Neural progenitor cell (in vitro differentiated cells): ENCODE measurements at regions not wholly inside any gene's neighbourhood (a gene's known extent, or its start where the extent isn't known, plus 50 kb on each side); places are given as distances from the start of the nearest gene placed in this dataset.

Source experiments
- DNase-seq: peaks from one replicate; pipeline ENCODE4 v3.0.0-alpha.2; 2016; ENCODE audit warnings: low spot score
- H2AFZ ChIP-seq: fragments of 200-600 bp; sonication (generic); replicated peaks from 2 replicates; pipeline ENCODE4 v1.6.1; 2016; ENCODE audit warnings: antibody characterized with exemption
- H3F3A ChIP-seq: fragments of 200-600 bp; sonication (generic); 2 replicates; pipeline ENCODE4 v1.6.1; 2016; ENCODE audit warnings: antibody characterized with exemption, low read depth
- H3K27ac ChIP-seq: fragments of 200-600 bp; sonication (generic); 2 replicates; pipeline ENCODE4 v1.5.1; 2016; ENCODE audit warnings: mild to moderate bottlenecking
- H3K27me3 ChIP-seq: fragments of 200-600 bp; sonication (generic); 2 replicates; pipeline ENCODE4 v1.6.1; 2016; ENCODE audit warnings: mild to moderate bottlenecking, moderate library complexity
- H3K36me3 ChIP-seq: fragments of 200-600 bp; sonication (generic); 2 replicates; pipeline ENCODE4 v1.5.1; 2016
- H3K4me1 ChIP-seq: fragments of 200-600 bp; sonication (generic); 2 replicates; pipeline ENCODE4 v1.6.1; 2016; ENCODE audit warnings: mixed run types
- H3K4me2 ChIP-seq: fragments of 200-600 bp; sonication (generic); 2 replicates; pipeline ENCODE4 v1.6.1; 2016
- H3K4me3 ChIP-seq: fragments of 200-600 bp; sonication (generic); 2 replicates; pipeline ENCODE4 v1.5.1; 2016
- H3K79me2 ChIP-seq: fragments of 200-600 bp; sonication (generic); 2 replicates; pipeline ENCODE4 v1.6.1; 2016; ENCODE audit warnings: low read depth
- H3K9ac ChIP-seq: fragments of 200-600 bp; sonication (generic); 2 replicates; pipeline ENCODE4 v1.6.1; 2016
- H3K9me3 ChIP-seq: fragments of 200-600 bp; sonication (generic); 2 replicates; pipeline ENCODE4 v1.5.1; 2016; ENCODE audit warnings: low read depth
- H4K20me1 ChIP-seq: fragments of 200-600 bp; sonication (generic); 2 replicates; pipeline ENCODE4 v1.6.1; 2016; ENCODE audit warnings: low read depth
- H3K27ac Mint-ChIP-seq: 3 replicates; pipeline ENCODE4 v1.8.0; 2021; ENCODE audit warnings: mixed read lengths
- H3K27me3 Mint-ChIP-seq: 2 replicates; pipeline ENCODE4 v1.8.0; 2022; ENCODE audit warnings: low read depth, mild to moderate bottlenecking, inconsistent platforms, moderate library complexity, mixed read lengths; ENCODE audit not compliant: insufficient read depth
- H3K36me3 Mint-ChIP-seq: 3 replicates; pipeline ENCODE4 v1.8.0; 2021; ENCODE audit warnings: mixed read lengths
- H3K4me1 Mint-ChIP-seq: 3 replicates; pipeline ENCODE4 v1.8.0; 2021; ENCODE audit warnings: mixed read lengths
- H3K4me3 Mint-ChIP-seq: 3 replicates; pipeline ENCODE4 v1.8.0; 2021; ENCODE audit warnings: mild to moderate bottlenecking, moderate library complexity, mixed read lengths
- H3K9me3 Mint-ChIP-seq: 3 replicates; pipeline ENCODE4 v1.8.0; 2020; ENCODE audit warnings: mixed read lengths
- EZH2 ChIP-seq: fragments of 200-600 bp; sonication (generic); IDR thresholded peaks from 2 replicates; pipeline ENCODE4 v1.6.1; 2017; ENCODE audit warnings: antibody characterized with exemption, mild to moderate bottlenecking, moderate library complexity
- EZH2phosphoT487 ChIP-seq: fragments of 200-600 bp; sonication (generic); IDR thresholded peaks from 2 replicates; pipeline ENCODE4 v1.6.1; 2017; ENCODE audit warnings: antibody characterized with exemption
- TF ChIP-seq, protein P1 (sequence below): fragments of 200-600 bp; sonication (generic); IDR thresholded peaks from 2 replicates; pipeline ENCODE4 v1.5.1; 2017; ENCODE audit warnings: antibody characterized with exemption, mild to moderate bottlenecking

DNA sequence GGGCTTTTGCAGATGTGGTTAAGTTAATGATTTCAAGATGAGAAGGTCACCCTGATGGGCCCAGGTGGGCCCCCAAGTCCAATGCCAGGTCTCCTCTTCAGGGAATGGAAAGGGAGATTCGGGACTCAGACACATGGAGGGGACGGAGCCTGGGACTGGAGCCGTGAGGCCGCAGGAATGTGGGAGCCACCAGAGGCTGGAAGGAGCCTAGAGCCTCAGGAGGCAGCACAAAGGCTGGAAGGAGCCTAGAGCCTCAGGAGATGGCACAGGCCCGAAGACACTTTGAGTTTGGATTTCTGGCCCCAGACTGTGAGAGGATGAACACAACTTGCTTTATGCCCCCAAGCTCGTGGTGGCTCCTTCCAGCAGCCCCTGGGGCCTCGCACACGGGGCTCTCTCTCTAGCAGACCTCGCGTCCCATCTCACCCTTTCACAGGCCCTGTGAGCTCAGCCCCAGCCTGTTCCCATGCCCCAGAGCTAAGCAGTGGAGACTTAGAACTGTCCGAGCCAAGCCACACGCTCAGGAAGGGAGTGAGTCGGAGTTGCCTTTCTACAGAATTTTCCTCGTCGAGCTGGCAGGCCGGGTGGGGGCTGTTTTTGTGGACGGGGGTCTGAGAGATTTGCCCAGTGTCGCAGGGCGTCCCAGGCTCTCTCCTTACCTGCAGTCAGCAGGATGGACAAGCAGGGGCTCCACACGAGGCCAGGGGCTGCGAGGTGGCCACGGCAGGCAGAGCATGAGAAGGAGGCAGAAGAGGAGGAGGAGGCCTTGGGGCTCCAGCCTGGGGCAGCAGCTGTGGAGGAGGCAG is 937.6 kb downstream of the BRD1 start:
- Histone ChIP-seq H3K36me3 (no peaks in the 10 kb centered on the region), H3K9ac (no peak overlapping the region), H3K27me3 (no peaks in the 10 kb centered on the region), H3K4me1 (no peaks in the 10 kb centered on the region), H3F3A (no peaks in the 10 kb centered on the region), H3K4me2 (no peak overlapping the region), H4K20me1 (no peaks in the 10 kb centered on the region), H3K27ac (no peak overlapping the region), H3K9me3 (no peaks in the 10 kb centered on the region), H2AFZ (no peak overlapping the region), H3K4me3 (no peak overlapping the region), H3K79me2 (no peaks in the 10 kb centered on the region)
- Mint-ChIP-seq H3K27ac (no peak overlapping the region), H3K4me3 (no peak overlapping the region), H3K36me3 (no peaks in the 10 kb centered on the region), H3K9me3 (no peaks in the 10 kb centered on the region), H3K4me1 (peaks cover 4% of the 10 kb centered on the region), H3K27me3 (no peaks in the 10 kb centered on the region)
- TF ChIP-seq, protein P1, sequence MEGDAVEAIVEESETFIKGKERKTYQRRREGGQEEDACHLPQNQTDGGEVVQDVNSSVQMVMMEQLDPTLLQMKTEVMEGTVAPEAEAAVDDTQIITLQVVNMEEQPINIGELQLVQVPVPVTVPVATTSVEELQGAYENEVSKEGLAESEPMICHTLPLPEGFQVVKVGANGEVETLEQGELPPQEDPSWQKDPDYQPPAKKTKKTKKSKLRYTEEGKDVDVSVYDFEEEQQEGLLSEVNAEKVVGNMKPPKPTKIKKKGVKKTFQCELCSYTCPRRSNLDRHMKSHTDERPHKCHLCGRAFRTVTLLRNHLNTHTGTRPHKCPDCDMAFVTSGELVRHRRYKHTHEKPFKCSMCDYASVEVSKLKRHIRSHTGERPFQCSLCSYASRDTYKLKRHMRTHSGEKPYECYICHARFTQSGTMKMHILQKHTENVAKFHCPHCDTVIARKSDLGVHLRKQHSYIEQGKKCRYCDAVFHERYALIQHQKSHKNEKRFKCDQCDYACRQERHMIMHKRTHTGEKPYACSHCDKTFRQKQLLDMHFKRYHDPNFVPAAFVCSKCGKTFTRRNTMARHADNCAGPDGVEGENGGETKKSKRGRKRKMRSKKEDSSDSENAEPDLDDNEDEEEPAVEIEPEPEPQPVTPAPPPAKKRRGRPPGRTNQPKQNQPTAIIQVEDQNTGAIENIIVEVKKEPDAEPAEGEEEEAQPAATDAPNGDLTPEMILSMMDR, result no peak
- TF ChIP-seq EZH2phosphoT487 (no peak), EZH2 (no peak)
- no peak for DNase-seq

DNA sequence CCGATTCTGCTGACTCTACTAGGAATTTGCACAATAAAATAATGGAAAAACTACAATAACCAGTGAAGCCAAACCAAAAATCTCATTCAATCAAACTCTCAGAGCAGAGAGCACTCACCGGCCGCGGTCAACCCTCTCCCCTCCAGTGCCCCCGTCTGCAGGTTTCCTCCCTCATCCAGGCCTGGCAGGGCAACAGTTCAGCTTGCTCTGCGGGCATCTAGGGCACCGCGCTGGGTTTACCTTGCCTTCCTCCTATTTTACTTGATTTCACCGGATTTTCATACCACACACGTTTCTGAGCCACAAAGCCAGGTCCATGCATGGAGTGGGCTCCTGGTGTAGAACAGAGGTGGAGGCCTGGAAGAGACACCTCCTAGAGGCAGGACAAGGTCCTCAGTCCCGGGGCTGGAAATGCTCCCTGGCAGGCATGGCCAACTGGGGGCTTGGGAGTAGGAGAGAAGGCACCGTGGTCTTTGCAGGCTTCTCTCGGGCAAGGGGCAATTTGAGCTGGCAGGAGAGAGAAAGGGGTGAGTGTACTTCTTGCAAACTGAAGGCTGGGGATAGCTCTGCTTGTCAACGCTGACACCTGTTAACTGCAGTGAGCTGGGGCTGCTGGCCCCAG is 938.4 kb downstream of the BRD1 start:
- no peak for DNase-seq
- no peaks in the 10 kb centered on the region for H3K27me3 Mint-ChIP-seq
- H3K9me3 Mint-ChIP-seq, result no peaks in the 10 kb centered on the region
- no peak overlapping the region for H3K4me2 ChIP-seq
- no peaks in the 10 kb centered on the region for H3K36me3 ChIP-seq
- no peak overlapping the region for H3K4me3 ChIP-seq
- no peaks in the 10 kb centered on the region for H4K20me1 ChIP-seq
- no peaks in the 10 kb centered on the region for H3K27me3 ChIP-seq
- H3K36me3 Mint-ChIP-seq, result no peaks in the 10 kb centered on the region
- no peak overlapping the region for H3K4me3 Mint-ChIP-seq
- H3K79me2 ChIP-seq, result no peaks in the 10 kb centered on the region
- H3K27ac Mint-ChIP-seq, result no peak overlapping the region
- no peaks in the 10 kb centered on the region for H3F3A ChIP-seq
- no peaks in the 10 kb centered on the region for H3K4me1 ChIP-seq
- H3K4me1 Mint-ChIP-seq, result peaks cover 4% of the 10 kb centered on the region
- TF ChIP-seq EZH2, result no peak
- TF ChIP-seq EZH2phosphoT487, result no peak
- TF ChIP-seq, protein P1, result no peak
- no peaks in the 10 kb centered on the region for H3K9me3 ChIP-seq
- H2AFZ ChIP-seq, result no peak overlapping the region
- H3K9ac ChIP-seq, result no peak overlapping the region
- no peak overlapping the region for H3K27ac ChIP-seq

- Mint-ChIP-seq H3K4me3 (no peak overlapping the region), H3K27me3 (no peaks in the 10 kb centered on the region), H3K4me1 (peaks cover 6% of the 10 kb centered on the region), H3K36me3 (no peaks in the 10 kb centered on the region), H3K27ac (no peak overlapping the region), H3K9me3 (no peaks in the 10 kb centered on the region)
- no peak overlapping the region for H3K27ac ChIP-seq
- H3K79me2 ChIP-seq, result no peaks in the 10 kb centered on the region
- no peaks in the 10 kb centered on the region for H4K20me1 ChIP-seq
- H3K4me3 ChIP-seq, result no peak overlapping the region
- TF ChIP-seq EZH2phosphoT487 (no peak), EZH2 (no peak)
- TF ChIP-seq, protein P1, result no peak
- H3K9me3 ChIP-seq, result no peaks in the 10 kb centered on the region
- no peaks in the 10 kb centered on the region for H3K4me1 ChIP-seq
- H3F3A ChIP-seq, result no peaks in the 10 kb centered on the region
- no peak overlapping the region for H3K4me2 ChIP-seq
- no peaks in the 10 kb centered on the region for H3K27me3 ChIP-seq
- no peak for DNase-seq
- H2AFZ ChIP-seq, result no peak overlapping the region
- no peaks in the 10 kb centered on the region for H3K36me3 ChIP-seq
- no peak overlapping the region for H3K9ac ChIP-seq
Observed at GRCh38 chr22:48888466-48889208, 939.0 kb downstream of the BRD1 start.
